ENCODE measurements at regions not wholly inside any gene's neighbourhood (a gene's known extent, or its start where the extent isn't known, plus 50 kb on each side); places are given as distances from the start of the nearest gene placed in this dataset.

DNA sequence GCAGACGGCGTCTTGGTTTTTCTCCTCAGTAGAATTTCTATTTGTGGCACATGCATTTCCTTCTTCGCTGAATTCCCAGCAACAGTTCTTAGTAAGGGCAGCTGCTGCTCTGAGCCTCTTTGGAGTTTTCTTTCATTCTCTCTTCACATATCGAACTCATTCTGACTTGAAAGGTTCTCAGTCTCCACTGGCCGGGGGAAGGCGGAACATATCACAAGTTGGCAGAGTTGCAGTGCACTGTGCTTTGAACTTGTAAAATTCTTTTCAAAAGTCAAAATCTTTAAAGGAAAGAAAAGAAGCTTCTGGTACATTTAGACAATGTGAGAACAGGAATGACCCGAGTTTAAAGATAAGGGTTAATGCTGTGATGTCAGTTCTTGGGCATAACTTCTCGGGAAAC, 286.1 kb upstream of the MAP3K7 start:
- TF ChIP-seq, protein P1, sequence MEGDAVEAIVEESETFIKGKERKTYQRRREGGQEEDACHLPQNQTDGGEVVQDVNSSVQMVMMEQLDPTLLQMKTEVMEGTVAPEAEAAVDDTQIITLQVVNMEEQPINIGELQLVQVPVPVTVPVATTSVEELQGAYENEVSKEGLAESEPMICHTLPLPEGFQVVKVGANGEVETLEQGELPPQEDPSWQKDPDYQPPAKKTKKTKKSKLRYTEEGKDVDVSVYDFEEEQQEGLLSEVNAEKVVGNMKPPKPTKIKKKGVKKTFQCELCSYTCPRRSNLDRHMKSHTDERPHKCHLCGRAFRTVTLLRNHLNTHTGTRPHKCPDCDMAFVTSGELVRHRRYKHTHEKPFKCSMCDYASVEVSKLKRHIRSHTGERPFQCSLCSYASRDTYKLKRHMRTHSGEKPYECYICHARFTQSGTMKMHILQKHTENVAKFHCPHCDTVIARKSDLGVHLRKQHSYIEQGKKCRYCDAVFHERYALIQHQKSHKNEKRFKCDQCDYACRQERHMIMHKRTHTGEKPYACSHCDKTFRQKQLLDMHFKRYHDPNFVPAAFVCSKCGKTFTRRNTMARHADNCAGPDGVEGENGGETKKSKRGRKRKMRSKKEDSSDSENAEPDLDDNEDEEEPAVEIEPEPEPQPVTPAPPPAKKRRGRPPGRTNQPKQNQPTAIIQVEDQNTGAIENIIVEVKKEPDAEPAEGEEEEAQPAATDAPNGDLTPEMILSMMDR (conservative IDR thresholded peaks at IDR 0.05 in 1 of 2, IDR thresholded peaks at IDR 0.05 in 1 of 2; ENCODE audit: extremely low read depth in 1 of 2, insufficient read depth in 1 of 2, low read depth in 1 of 2, low read length in 2 of 2) = no peak
- TF ChIP-seq EZH2 (IDR thresholded peaks at IDR 0.05; ENCODE audit: borderline replicate concordance, low read length) = no peak

Data from mammary epithelial cell (primary cell).